H7 (cell line): ENCODE measurements at regions not wholly inside any gene's neighbourhood (a gene's known extent, or its start where the extent isn't known, plus 50 kb on each side); places are given as distances from the start of the nearest gene placed in this dataset.
A peak's percentile ranks its signal among the peaks of the same experiment; 100 is the strongest.

Experiments
- DNase-seq: peaks from one replicate; pipeline ENCODE4 v3.0.0; 2012
- H3K27me3 ChIP-seq: 2 replicates; pipeline ENCODE4 v1.6.0; 2011; ENCODE audit warnings: mild to moderate bottlenecking, low read length; ENCODE audit not compliant: control insufficient read depth, insufficient read depth
- H3K36me3 ChIP-seq: replicated peaks from 2 replicates; pipeline ENCODE4 v1.5.1; 2011; ENCODE audit warnings: low read length; ENCODE audit not compliant: control insufficient read depth, insufficient read depth
- H3K4me3 ChIP-seq: 2 replicates; pipeline ENCODE4 v1.5.1; 2011; ENCODE audit warnings: low read depth, mild to moderate bottlenecking, control low read depth, low read length, moderate library complexity; ENCODE audit not compliant: insufficient read depth

GRCh38 chr11:131232261-131232660 lies 138.2 kb upstream of the NTM start:
- Histone ChIP-seq H3K4me3 (no peak overlapping the region), H3K27me3 (no peaks in the 10 kb centered on the region), H3K36me3 (no peaks in the 10 kb centered on the region)
- no peak for DNase-seq

GRCh38 chr11:131234221-131234620 lies 136.2 kb upstream of the NTM start:
- DNase-seq, result no peak
- no peak overlapping the region for H3K4me3 ChIP-seq
- no peaks in the 10 kb centered on the region for H3K36me3 ChIP-seq
- no peaks in the 10 kb centered on the region for H3K27me3 ChIP-seq

GRCh38 chr11:131235328-131236298 lies 134.8 kb upstream of the NTM start:
- no peak overlapping the region for H3K4me3 ChIP-seq
- DNase-seq, result peak; percentile 49
- no peaks in the 10 kb centered on the region for H3K36me3 ChIP-seq
- H3K27me3 ChIP-seq, result no peaks in the 10 kb centered on the region

- H3K4me3 ChIP-seq, result no peak overlapping the region
- no peak for DNase-seq
These were observed 130.0 kb upstream of the NTM start for GRCh38 chr11:131240421-131240820.

GRCh38 chr11:131242476-131243000 lies 127.9 kb upstream of the NTM start:
- Histone ChIP-seq H3K36me3 (no peaks in the 10 kb centered on the region), H3K4me3 (no peak overlapping the region), H3K27me3 (no peaks in the 10 kb centered on the region)
- DNase-seq, result no peak

More at GRCh38 chr11:131240421-131240820, 130.0 kb upstream of the NTM start:
- no peaks in the 10 kb centered on the region for H3K36me3 ChIP-seq
- no peaks in the 10 kb centered on the region for H3K27me3 ChIP-seq

GRCh38 chr11:131246156-131246555 lies 124.3 kb upstream of the NTM start:
- Histone ChIP-seq H3K36me3 (no peaks in the 10 kb centered on the region), H3K4me3 (no peak overlapping the region), H3K27me3 (no peaks in the 10 kb centered on the region)
- no peak for DNase-seq

GRCh38 chr11:131246663-131247062 lies 123.8 kb upstream of the NTM start:
- Histone ChIP-seq H3K36me3 (no peaks in the 10 kb centered on the region), H3K27me3 (no peaks in the 10 kb centered on the region), H3K4me3 (peak overlapping the region; percentile 10; the same call in 1 of the 2 replicates)
- DNase-seq, result peak; percentile 47

- no peaks in the 10 kb centered on the region for H3K27me3 ChIP-seq
- DNase-seq, result no peak
These were observed 121.8 kb upstream of the NTM start for GRCh38 chr11:131248588-131248987.

GRCh38 chr11:131253142-131253655 lies 117.2 kb upstream of the NTM start:
- no peak for DNase-seq
- Histone ChIP-seq H3K4me3 (peak overlapping the region; percentile 40), H3K27me3 (no peaks in the 10 kb centered on the region), H3K36me3 (no peaks in the 10 kb centered on the region; the same call in 1 of the 2 replicates)

More at GRCh38 chr11:131248588-131248987, 121.8 kb upstream of the NTM start:
- Histone ChIP-seq H3K4me3 (no peak overlapping the region), H3K36me3 (no peaks in the 10 kb centered on the region)

- H3K27me3 ChIP-seq, result no peaks in the 10 kb centered on the region
- DNase-seq, result no peak
- peak overlapping the region; percentile 40 for H3K4me3 ChIP-seq
- no peaks in the 10 kb centered on the region; the same call in 1 of the 2 replicates for H3K36me3 ChIP-seq
These were observed 116.7 kb upstream of the NTM start for GRCh38 chr11:131253656-131254151.

GRCh38 chr11:131254254-131254653 lies 116.2 kb upstream of the NTM start:
- Histone ChIP-seq H3K36me3 (peaks cover 1% of the 10 kb centered on the region), H3K27me3 (no peaks in the 10 kb centered on the region), H3K4me3 (peak overlapping the region; percentile 40; the same call in 1 of the 2 replicates)
- DNase-seq, result no peak

GRCh38 chr11:131274233-131274632 lies 96.2 kb upstream of the NTM start:
- H3K4me3 ChIP-seq, result no peak overlapping the region
- no peaks in the 10 kb centered on the region for H3K27me3 ChIP-seq
- no peaks in the 10 kb centered on the region for H3K36me3 ChIP-seq
- DNase-seq, result no peak

- no peak overlapping the region for H3K4me3 ChIP-seq
- no peak for DNase-seq
- no peaks in the 10 kb centered on the region for H3K36me3 ChIP-seq
- no peaks in the 10 kb centered on the region for H3K27me3 ChIP-seq
These were observed 94.8 kb upstream of the NTM start for GRCh38 chr11:131275580-131275979.

GRCh38 chr11:131278472-131278871 lies 91.9 kb upstream of the NTM start:
- Histone ChIP-seq H3K4me3 (no peak overlapping the region), H3K36me3 (0 out of 2 replicates have a peak, but pooled peaks cover 1% of the 10 kb centered on the region), H3K27me3 (no peaks in the 10 kb centered on the region)
- no peak for DNase-seq
